AML-193 (cell line): ENCODE measurements at regions not wholly inside any gene's neighbourhood (a gene's known extent, or its start where the extent isn't known, plus 50 kb on each side); places are given as distances from the start of the nearest gene placed in this dataset.

Experiments
- DNase-seq, 2 experiments: peaks; one replicate each; lab custom pipeline; 2025; lab: John Stamatoyannopoulos, UW

DNA sequence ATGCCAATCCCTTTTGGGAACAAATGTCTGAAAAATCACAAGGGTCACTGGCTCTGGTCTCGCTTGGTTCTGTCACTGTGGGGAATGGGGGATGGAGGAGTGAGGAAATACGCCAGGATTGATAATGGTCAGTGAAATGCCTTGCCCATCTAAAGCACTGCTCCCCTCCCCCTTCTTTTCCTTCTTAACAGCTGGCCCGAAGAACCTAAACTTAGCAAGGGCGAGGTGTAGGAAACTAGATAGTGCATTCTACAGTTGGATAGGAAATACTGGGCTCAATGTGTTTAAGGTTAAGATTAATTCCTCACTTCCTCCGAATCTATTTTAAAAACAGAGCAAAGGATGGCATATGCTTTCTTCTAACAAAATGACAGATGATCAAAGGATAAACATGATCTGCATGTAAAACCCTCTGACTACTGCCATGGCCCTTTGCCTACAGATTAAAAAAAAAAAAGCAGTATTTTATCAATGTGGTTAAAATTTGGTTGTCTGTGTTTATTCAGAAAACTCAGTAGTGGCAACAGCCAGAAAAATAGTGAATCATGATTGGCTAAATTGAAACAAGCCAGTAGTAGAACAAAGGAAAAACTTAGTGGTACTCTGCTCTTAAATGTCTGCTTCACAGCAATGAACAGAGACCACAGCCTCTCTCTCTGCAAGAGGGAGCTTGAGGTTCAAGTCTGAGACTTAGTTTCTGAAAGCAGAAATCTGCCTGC lies 86.1 kb upstream of the VAV3 start:
- no peak for DNase-seq

GRCh38 chr1:108050158-108050557 lies 85.2 kb upstream of the VAV3 start:
- peak; percentile 65 to 66 for DNase-seq

DNA sequence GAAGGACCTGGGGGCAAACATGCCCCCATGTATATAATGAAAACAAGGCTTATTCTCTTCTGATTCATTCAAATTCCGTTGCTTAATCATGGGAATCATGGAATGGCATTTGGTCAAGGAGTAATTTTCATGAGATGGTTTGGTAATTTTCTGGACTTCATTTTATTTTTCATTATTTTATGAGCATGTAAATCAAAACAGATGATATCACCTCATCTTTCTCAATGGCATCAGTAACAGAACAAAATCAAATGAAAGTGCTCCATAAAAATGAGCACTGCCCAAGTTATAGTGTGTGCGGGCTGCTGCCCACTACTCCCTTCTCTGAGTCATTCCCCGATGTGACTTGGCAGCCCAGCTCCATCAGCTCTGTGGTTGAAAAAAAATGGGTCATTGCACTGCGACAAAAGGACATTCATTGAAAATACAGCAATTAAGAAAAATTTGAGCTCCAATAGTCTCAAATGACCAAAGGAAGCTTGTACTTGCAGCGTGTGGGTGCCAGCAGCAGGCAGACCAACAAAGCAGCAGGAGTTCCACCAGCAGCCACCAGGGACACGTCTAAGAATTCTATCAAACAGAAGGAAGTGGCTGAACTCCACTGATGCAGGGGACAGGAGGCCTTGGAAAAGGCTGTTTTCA lies 84.3 kb upstream of the VAV3 start:
- DNase-seq: peak; percentile 66 to 79

- DNase-seq: peak; percentile 25 to 32
These were observed 83.6 kb upstream of the VAV3 start for GRCh38 chr1:108048301-108049177.

- no peak for DNase-seq
These were observed 82.1 kb upstream of the VAV3 start for GRCh38 chr1:108047085-108047484.

DNA sequence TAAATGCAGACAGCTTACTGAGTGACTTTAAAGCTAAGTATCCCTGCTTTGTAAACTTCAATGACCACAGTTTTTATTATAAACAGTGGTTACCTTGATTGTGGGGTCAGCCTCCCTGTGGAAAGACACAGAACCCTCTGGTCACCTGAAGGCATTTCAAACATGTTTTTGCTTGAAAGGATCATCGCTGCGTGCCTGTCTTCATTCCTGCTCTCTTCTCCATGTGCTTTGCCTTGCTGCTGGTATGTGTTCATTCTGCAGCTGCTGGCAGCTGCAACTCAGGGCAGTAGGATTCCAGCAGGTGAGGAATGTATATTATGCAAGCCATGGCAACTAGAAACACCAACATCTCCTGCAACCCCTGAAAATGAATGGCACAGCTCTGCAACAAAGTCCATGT lies 81.0 kb upstream of the VAV3 start:
- DNase-seq: no peak

- DNase-seq: no peak
These were observed 80.5 kb upstream of the VAV3 start for GRCh38 chr1:108045460-108045859.

DNA sequence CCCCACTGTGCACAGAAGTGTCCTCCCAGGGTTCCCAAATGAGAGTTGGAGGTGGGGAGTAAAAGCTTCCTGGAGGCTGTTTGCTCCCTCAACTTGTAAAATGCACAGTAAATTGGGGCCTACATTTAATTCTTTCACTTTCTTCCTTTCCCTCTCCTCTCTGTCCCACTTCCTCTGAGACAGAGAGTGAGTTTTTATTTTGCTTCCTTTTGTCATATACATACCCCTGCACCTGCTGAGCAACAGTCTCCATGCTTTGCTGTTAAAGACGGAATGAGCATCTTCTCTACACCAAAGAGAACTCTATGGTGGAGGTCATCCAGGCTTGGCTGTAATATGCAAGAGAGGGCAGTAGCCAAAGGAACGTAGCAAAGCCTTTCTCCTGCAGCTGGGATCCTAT lies 79.3 kb upstream of the VAV3 start:
- no peak for DNase-seq

GRCh38 chr1:108043707-108044106 lies 78.7 kb upstream of the VAV3 start:
- DNase-seq: peak; percentile 64 to 71

GRCh38 chr1:108042610-108043009 lies 77.6 kb upstream of the VAV3 start:
- no peak for DNase-seq

- DNase-seq: no peak
These were observed 76.6 kb upstream of the VAV3 start for GRCh38 chr1:108041360-108042142.

- DNase-seq: no peak
These were observed 73.8 kb upstream of the VAV3 start for GRCh38 chr1:108038653-108039236.

GRCh38 chr1:108036796-108037562 lies 72.0 kb upstream of the VAV3 start:
- no peak for DNase-seq

GRCh38 chr1:108034396-108034795 lies 69.4 kb upstream of the VAV3 start:
- no peak for DNase-seq

DNA sequence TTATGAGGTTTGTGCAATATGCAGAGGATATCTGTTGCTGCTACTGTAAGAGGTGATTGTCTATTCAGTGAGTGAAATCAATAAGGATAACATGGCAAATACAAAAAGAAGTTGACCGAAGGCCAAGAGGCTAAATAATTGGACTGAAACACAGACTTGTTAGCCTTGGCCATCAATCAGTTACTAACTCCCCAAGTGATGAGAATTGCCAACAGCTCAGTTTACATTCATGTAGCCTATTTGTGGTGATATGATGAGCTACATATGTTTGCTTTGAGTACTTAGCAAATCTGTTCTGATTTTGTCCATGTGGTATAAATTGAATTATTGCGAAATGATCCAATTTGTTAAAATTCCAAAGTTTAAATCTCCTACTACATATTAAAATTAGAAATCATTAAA lies 68.6 kb upstream of the VAV3 start:
- no peak for DNase-seq

DNA sequence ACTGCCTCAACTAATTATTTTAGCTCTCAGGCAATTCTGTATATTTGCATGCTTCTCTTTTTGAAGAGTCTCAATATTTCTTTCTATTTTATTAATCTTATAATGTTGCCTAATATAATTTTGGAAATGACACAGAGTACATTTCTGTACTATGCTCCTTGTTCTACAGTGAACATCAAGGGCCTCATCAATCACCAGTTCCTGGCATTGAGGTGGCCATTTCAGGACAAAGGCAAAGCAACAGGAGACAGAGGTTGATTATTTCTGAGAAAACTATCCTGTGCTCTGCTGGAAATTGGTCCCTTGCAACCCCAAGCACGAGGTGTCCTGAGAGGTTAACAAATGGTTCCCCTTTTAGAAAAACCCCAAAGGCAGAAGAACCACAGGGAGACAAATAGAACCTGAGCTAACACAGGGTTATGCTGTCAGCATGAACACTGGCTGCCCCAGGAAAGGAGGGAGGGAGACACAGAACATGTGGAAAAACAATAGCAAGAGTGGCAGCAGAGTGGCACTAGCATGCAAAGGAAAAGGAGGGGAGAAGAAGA lies 63.9 kb upstream of the VAV3 start:
- DNase-seq: peak; percentile 53 to 59

- DNase-seq: no peak
These were observed 62.4 kb upstream of the VAV3 start for GRCh38 chr1:108027389-108027788.

DNA sequence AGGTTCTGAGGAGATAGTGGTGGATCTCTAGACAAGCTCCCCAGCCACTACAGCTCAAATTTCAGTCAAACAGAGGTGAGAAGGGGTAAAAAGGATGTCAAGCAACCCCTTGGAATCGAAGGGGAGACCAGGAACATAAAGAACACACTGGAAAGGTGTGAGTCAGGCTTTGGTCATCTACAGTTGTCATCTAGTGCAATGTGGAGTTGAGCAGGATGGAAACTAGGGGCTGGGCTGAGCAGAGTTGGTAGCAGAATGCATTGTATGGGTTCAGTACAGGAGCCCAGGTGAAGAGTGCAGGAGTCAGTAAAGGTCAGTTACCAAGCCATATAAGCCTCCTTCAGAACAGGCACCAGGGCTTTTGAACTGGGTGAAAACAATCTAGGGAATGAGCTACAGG lies 52.7 kb upstream of the VAV3 start:
- no peak for DNase-seq

- DNase-seq: no peak
These were observed 51.5 kb upstream of the VAV3 start for GRCh38 chr1:108016451-108016920.
